Psoas muscle (tissue), 7 donors: ENCODE measurements at regions not wholly inside any gene's neighbourhood (a gene's known extent, or its start where the extent isn't known, plus 50 kb on each side); places are given as distances from the start of the nearest gene placed in this dataset.

Experiments used
- ATAC-seq, 4 donors: fragments of 200-7000 bp; cut with Tn5 transposase; one replicate each; pipeline ENCODE4 v1.9.1; 2020; ENCODE audit warnings: moderate library complexity in 3 of 4, mild to moderate bottlenecking in 2 of 4
- DNase-seq, 2 donors: peaks; one replicate each; pipeline ENCODE4 v3.0.0-alpha.2; 2020
- H3K27ac ChIP-seq: fragments of 200-600 bp; one replicate; pipeline ENCODE4 v1.8.0; 2022
- H3K27me3 ChIP-seq, 3 donors: fragments of 200-600 bp in 1 of 3; one replicate each; pipeline versions ENCODE4 v1.6.1 to v1.8.0; 2013 to 2022; ENCODE audit warnings: low read length in 2 of 3, mild to moderate bottlenecking in 2 of 3, moderate library complexity in 1 of 3; ENCODE audit not compliant: insufficient read depth in 3 of 3
- H3K36me3 ChIP-seq, 2 donors: fragments of 200-600 bp in 1 of 2; one replicate each; pipeline versions ENCODE4 v1.6.1 to v1.8.0; 2013 to 2022; ENCODE audit warnings: low read depth in 1 of 2, mild to moderate bottlenecking in 1 of 2, moderate library complexity in 1 of 2; ENCODE audit not compliant: insufficient read depth in 1 of 2
- H3K4me1 ChIP-seq: fragments of 200-600 bp; one replicate; pipeline ENCODE4 v1.8.0; 2022
- H3K4me3 ChIP-seq: fragments of 200-600 bp; one replicate; pipeline ENCODE4 v1.8.0; 2022; ENCODE audit warnings: mild to moderate bottlenecking
- H3K9me3 ChIP-seq: fragments of 200-600 bp; one replicate; pipeline ENCODE4 v1.8.0; 2022
- CTCF ChIP-seq: fragments of 200-600 bp; IDR thresholded peaks from one replicate; pipeline ENCODE4 v1.8.0; 2022; ENCODE audit warnings: antibody characterized with exemption
- WGBS, 3 donors: extraction: QIAGEN DNeasy Blood & Tissue Kit; methylation state at CpG; one replicate each; pipeline versions ENCODE4 v1.1.6 to v1.1.7; 2013; 5-methylcytosine and 5-hydroxymethylcytosine counted together
- intact Hi-C, 2 donors: fragments of 100-400 bp; cut with DNase I; formaldehyde crosslinking; loops; one replicate each; pipeline versions ENCODE4 v1.11.0 to v1.14.2; 2022
- donor health status: healthy with polysubstance abuse.
- donor health status: DM: no; HTN: no; CAD: no; lungs with moderate emphysema.
- donor health status: Bipolar disorder and iron deficiency.
- donor health status: healthy.
- donor health status: DM: yes; HTN: yes; CAD: no.
- donor health status: DM: no; HTN: no; CAD: no.
- donor health status: DM: yes; HTN: yes; CAD: no.

DNA sequence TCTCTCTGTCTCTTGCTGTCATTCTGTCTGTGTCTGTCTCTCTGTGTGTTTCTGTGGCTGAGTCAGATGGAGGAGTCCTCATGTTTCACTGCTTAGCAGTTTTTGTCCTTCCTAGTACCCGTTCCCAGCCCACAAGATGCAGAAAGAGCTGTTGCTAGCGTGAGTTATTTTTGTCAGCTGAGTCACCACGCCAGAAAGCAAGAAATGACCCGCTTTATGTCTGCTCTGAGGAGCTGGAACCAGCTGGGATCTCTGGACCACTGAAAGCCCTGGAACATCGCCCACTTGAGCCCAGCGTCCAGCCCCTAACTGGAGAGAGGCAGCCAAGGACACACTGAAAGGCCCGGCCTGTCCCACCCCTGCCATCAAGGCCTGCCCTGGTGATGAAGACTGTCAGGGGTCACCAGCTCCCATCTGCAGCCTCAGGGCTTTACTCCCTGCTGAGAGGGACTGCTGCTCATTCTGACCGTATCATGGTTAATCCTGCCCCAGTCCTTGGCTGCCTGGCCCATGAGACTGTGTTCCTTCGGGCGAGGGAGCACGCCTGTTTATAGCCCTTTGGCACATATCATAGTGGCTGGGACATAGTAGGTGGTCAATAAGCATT lies 101.7 kb upstream of the TPM1 start:
- H3K36me3 ChIP-seq, result no peaks in the 10 kb centered on the region
- peaks cover 21% of the 10 kb centered on the region for H3K4me1 ChIP-seq
- WGBS, 3 donors, result 17 to 31% (median 21%) methylated on average over 11 of the region's 11 CpGs
- no peak for TF ChIP-seq CTCF
- ATAC-seq, result peak; percentile 96 to 98 (median 98)
- H3K27me3 ChIP-seq, result no peaks in the 10 kb centered on the region
- H3K27ac ChIP-seq, result peak overlapping the region; percentile 86
- DNase-seq, result peak; percentile 83 to 87
- H3K4me3 ChIP-seq, result no peak overlapping the region
- H3K9me3 ChIP-seq, result no peaks in the 10 kb centered on the region
- intact Hi-C loops, result no loop called here

DNA sequence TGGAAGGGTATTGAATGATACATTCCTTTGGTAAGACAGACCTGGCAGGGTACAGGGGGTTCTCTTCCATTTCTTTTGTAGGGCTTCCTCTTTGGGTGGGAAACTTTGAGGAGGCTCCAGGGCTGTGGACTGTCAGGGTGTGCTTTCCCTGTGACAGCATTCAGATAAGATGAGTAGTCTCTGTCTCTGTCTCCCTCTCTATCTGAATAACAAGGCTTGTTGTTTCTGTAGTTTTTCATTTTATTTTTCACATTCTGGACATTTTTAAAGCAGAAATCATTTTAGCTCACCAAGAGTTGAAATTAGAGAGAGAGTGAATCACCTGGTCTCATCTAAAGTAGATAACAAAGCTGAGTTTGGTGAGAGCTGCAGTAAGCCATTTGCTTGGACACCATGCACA lies 100.8 kb upstream of the TPM1 start:
- Histone ChIP-seq H3K27ac (peak overlapping the region; percentile 33), H3K9me3 (no peaks in the 10 kb centered on the region), H3K36me3 (no peaks in the 10 kb centered on the region), H3K4me3 (no peak overlapping the region), H3K27me3 (no peaks in the 10 kb centered on the region), H3K4me1 (peaks cover 21% of the 10 kb centered on the region)
- DNase-seq (no peak), ATAC-seq (no peak)
- no peak for TF ChIP-seq CTCF
- intact Hi-C loops, result no loop called here

DNA sequence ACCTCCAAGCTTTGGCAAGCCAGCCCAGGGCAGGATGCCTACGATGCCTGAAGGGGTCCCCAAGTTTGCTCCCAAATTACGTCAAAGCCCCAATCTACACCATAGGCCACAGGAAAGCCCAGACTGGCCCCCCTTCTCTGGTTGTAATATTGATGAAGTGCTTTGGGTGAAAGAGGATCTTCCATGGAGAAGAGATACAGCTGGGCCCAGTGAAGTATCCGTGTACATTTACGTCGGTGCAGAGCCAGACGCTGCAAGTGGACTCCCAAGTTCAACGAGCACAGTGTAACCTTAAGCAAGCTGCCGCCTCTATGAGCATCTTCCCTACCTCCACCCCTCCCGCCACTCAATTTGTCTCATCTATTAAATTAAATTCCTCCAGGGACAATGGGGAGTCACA lies 100.1 kb upstream of the TPM1 start:
- H3K9me3 ChIP-seq, result no peaks in the 10 kb centered on the region
- H3K4me1 ChIP-seq, result peaks cover 21% of the 10 kb centered on the region
- H3K4me3 ChIP-seq, result no peak overlapping the region
- TF ChIP-seq CTCF, result no peak
- DNase-seq (no peak), ATAC-seq (no peak)
- H3K27ac ChIP-seq, result no peak overlapping the region
- H3K27me3 ChIP-seq, result no peaks in the 10 kb centered on the region
- 79 to 97% (median 93%) methylated on average over 9 of the region's 9 CpGs for WGBS, 3 donors
- intact Hi-C loops, result no loop called here
- no peaks in the 10 kb centered on the region for H3K36me3 ChIP-seq

- Histone ChIP-seq H3K4me1 (peaks cover 18% of the 10 kb centered on the region), H3K36me3 (no peaks in the 10 kb centered on the region), H3K4me3 (no peak overlapping the region), H3K27me3 (no peaks in the 10 kb centered on the region), H3K9me3 (no peaks in the 10 kb centered on the region), H3K27ac (no peak overlapping the region)
- 91 to 93% (median 93%) methylated on average over 2 of the region's 2 CpGs for WGBS, 3 donors
- intact Hi-C loops, result no loop called here
- no peak for TF ChIP-seq CTCF
- DNase-seq (no peak), ATAC-seq (no peak)
Measured at GRCh38 chr15:62945063-62945462, 97.5 kb upstream of the TPM1 start.

- Histone ChIP-seq H3K36me3 (no peaks in the 10 kb centered on the region), H3K27ac (no peak overlapping the region), H3K4me1 (peaks cover 17% of the 10 kb centered on the region), H3K9me3 (no peaks in the 10 kb centered on the region), H3K4me3 (no peak overlapping the region), H3K27me3 (no peaks in the 10 kb centered on the region)
- no peak for ATAC-seq
- 95 to 96% (median 96%) methylated on average over 4 of the region's 4 CpGs for whole genome bisulfite sequencing, 3 donors
- intact Hi-C loops, result no loop called here
- TF ChIP-seq CTCF, result no peak
- no peak for DNase-seq
Measured at GRCh38 chr15:62945760-62946159, 96.8 kb upstream of the TPM1 start.
